VCaP (cell line): ENCODE measurements at regions not wholly inside any gene's neighbourhood (a gene's known extent, or its start where the extent isn't known, plus 50 kb on each side); places are given as distances from the start of the nearest gene placed in this dataset.
"Not testable (repeated sequence)": the region's sequence is repeated elsewhere in the genome, so short reads cannot be mapped to it uniquely, and the experiment has no call there.

Experiments used
- H3K27ac ChIP-seq: fragments of 450-650 bp; 2 replicates; pipeline ENCODE4 v1.5.1; 2017
- CTCF ChIP-seq: fragments of 450-650 bp; conservative IDR thresholded peaks from 2 replicates; pipeline ENCODE4 v1.5.1; 2017; ENCODE audit warnings: mild to moderate bottlenecking, moderate library complexity

GRCh38 chr15:46956881-46957280 lies 760.4 kb upstream of the SEMA6D start:
- TF ChIP-seq CTCF, result no peak
- no peak overlapping the region for H3K27ac ChIP-seq

GRCh38 chr15:46960581-46960980 lies 756.7 kb upstream of the SEMA6D start:
- H3K27ac ChIP-seq, result no peak overlapping the region

DNA sequence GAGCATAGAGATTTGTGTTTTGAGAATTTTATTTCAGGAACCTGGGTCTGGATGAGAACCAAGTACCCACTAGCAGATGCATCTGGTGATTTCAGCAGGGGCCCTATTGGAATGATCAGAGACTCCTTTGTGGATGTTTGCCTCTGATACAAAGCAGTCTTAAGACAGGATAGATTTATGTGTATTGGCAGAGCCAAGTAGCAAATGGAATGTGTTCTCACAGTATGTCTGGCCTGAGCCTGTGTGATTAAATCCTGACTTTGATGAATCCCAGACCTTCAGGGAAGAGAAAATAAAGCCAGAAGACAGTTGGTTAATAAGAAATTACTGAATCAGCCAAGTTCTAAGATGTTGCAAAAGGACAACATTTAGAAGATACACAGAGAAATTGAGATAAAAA lies 755.5 kb upstream of the SEMA6D start:
- TF ChIP-seq CTCF, result no peak
- no peak overlapping the region for H3K27ac ChIP-seq

More at GRCh38 chr15:46960581-46960980, 756.7 kb upstream of the SEMA6D start:
- TF ChIP-seq CTCF, result no peak

DNA sequence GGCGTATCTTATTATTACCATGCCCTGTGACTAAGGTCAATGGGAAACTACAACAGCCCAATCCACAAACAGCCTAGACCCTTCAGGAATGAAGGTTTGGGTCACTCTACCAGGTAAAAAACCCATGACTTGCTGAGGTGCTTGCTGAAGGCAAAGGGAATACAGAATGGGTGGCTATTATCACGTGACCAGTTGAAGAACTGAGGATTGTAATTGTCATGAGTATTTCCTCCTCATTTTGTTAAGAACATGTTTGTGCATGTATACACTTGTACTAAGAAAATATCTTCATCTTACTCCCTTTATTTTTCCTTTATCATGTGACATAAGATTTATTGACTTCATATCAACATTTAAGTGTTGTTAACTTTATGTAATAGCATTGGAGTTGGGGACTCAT lies 729.2 kb upstream of the SEMA6D start:
- H3K27ac ChIP-seq, result not testable (repeated sequence)

GRCh38 chr15:46996359-46996758 lies 720.9 kb upstream of the SEMA6D start:
- no peak for TF ChIP-seq CTCF
- no peak overlapping the region for H3K27ac ChIP-seq

DNA sequence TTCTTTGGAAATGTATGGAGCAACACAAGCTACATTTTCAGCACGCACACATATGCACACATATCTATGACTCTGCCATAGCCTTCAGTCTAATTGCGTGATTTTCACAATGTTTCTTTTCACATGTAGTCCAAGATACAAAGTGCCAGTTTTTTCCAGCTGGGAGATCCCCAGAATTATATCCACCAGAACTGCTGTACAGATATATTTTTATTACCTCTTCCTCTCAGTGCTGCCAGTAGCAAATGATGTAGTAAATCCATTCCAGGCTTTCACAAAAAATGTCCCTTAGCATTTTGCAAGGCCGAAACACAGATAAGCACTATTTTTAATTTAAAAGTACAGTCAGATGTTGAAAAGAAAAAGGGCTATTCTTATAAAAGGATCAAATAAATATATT lies 719.8 kb upstream of the SEMA6D start:
- no peak for TF ChIP-seq CTCF
- H3K27ac ChIP-seq, result no peak overlapping the region

DNA sequence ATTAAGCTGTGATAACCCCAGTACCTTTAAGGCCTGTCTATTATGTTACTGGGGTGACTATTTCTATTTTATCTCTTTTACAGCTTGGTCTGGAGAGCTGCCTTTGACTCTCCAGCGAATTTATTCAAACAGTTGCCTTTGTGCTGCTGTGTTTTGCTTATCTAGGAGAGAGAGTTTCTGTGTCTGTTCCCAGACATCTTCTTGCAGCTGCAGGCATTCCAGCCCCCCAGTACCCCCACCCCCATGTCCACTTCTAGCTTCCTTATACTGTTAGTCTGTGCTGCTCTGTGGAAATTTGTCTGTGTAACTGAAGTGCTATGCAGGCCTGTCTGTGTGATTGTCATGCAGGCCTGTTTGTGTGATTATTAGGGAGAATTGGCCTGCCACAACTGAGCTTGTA lies 713.7 kb upstream of the SEMA6D start:
- H3K27ac ChIP-seq, result no peak overlapping the region
- TF ChIP-seq CTCF, result no peak

- no peak for TF ChIP-seq CTCF
- H3K27ac ChIP-seq, result no peak overlapping the region
Measured at GRCh38 chr15:47013446-47013845, 703.9 kb upstream of the SEMA6D start.
